SK-N-MC (cell line): ENCODE measurements at regions not wholly inside any gene's neighbourhood (a gene's known extent, or its start where the extent isn't known, plus 50 kb on each side); places are given as distances from the start of the nearest gene placed in this dataset.

Experiments used
- FOXP2 ChIP-seq: optimal IDR thresholded peaks from 2 replicates; pipeline ENCODE3; 2011; ENCODE audit warnings: mild to moderate bottlenecking, moderate library complexity; ENCODE audit not compliant: insufficient read depth; ENCODE audit errors: extremely low read length, control extremely low read depth
- POLR2AphosphoS5 ChIP-seq: IDR thresholded peaks from 2 replicates; pipeline ENCODE4 v1.6.1; 2012; ENCODE audit warnings: mild to moderate bottlenecking, low read depth, low read length, borderline replicate concordance

GRCh38 chr2:128778843-128779242, 460.2 kb upstream of the HS6ST1 start:
- TF ChIP-seq POLR2AphosphoS5, result no peak
- TF ChIP-seq FOXP2, result no peak
